Progenitor cell of endocrine pancreas (in vitro differentiated cells): ENCODE measurements at regions not wholly inside any gene's neighbourhood (a gene's known extent, or its start where the extent isn't known, plus 50 kb on each side); places are given as distances from the start of the nearest gene placed in this dataset.
A peak's percentile ranks its signal among the peaks of the same experiment; 100 is the strongest.

Source experiments
- DNase-seq: peaks from one replicate; pipeline ENCODE4 v3.0.0; 2021; ENCODE audit warnings: low spot score; ENCODE audit not compliant: unreplicated experiment
- H3K27ac Mint-ChIP-seq: 2 replicates; pipeline ENCODE4 v1.8.0; 2021; ENCODE audit warnings: mild to moderate bottlenecking, moderate library complexity, mixed read lengths
- H3K27me3 Mint-ChIP-seq: 2 replicates; pipeline ENCODE4 v1.8.0; 2021; ENCODE audit warnings: mixed read lengths
- H3K36me3 Mint-ChIP-seq: 2 replicates; pipeline ENCODE4 v1.8.0; 2022; ENCODE audit warnings: mixed read lengths; ENCODE audit not compliant: insufficient read depth
- H3K4me1 Mint-ChIP-seq: 2 replicates; pipeline ENCODE4 v1.8.0; 2021; ENCODE audit warnings: low read depth, mixed read lengths
- H3K4me3 Mint-ChIP-seq: 2 replicates; pipeline ENCODE4 v1.8.0; 2021; ENCODE audit warnings: low read depth, mild to moderate bottlenecking, moderate library complexity, mixed read lengths
- H3K9me3 Mint-ChIP-seq: 2 replicates; pipeline ENCODE4 v1.8.0; 2021; ENCODE audit warnings: low read depth, mixed read lengths
- TF ChIP-seq, protein P1 (sequence below): fragments of 200-600 bp; sonication (generic); IDR thresholded peaks from one replicate; pipeline ENCODE4 v1.5.0; 2021; ENCODE audit warnings: antibody characterized with exemption, mild to moderate bottlenecking; ENCODE audit not compliant: unreplicated experiment

DNA sequence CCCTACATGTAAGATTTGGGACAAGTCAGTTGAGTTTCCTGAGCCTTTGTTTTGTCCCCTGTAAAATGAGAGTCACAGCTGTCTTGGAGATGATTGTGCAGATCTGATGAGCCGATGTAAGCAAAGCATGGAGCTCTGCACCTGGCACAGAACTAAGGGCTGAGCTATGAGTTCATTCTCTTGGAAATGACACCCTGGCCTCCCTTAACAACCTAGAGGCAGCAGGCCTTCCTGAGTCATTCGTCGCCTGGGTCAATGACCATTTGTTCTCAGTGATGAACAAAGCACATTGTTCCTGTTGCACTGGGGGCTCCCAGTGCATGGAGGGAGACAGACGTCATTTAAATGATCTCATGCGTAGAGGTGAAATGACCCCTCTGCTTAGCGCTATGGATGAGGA lies 62.8 kb upstream of the GCSH start:
- no peak for DNase-seq
- no peak overlapping the region for H3K4me3 Mint-ChIP-seq

DNA sequence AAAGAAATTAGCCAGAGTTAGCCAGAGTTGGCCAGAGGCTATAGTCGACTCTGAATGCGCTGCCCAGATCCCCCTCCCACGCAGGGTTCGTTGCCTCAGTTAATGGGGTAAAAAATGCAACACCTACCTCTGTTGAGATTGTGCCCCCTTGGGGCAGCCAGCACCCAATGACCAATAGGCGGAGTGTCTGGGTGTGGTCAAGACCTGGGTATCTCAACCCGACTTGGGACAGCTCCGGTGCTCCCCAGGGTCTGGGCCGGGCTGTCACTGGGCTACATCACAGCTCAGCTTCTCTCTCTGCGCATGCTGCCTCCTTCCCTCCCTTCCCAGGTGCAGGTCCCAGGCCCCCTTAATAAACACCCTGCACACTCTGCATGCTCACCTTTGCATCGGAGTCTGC lies 59.6 kb upstream of the GCSH start:
- no peak overlapping the region for H3K4me3 Mint-ChIP-seq
- no peaks in the 10 kb centered on the region for H3K27me3 Mint-ChIP-seq
- DNase-seq, result no peak
- H3K4me1 Mint-ChIP-seq, result peaks cover 2% of the 10 kb centered on the region
- H3K27ac Mint-ChIP-seq, result no peak overlapping the region
- TF ChIP-seq, protein P1, sequence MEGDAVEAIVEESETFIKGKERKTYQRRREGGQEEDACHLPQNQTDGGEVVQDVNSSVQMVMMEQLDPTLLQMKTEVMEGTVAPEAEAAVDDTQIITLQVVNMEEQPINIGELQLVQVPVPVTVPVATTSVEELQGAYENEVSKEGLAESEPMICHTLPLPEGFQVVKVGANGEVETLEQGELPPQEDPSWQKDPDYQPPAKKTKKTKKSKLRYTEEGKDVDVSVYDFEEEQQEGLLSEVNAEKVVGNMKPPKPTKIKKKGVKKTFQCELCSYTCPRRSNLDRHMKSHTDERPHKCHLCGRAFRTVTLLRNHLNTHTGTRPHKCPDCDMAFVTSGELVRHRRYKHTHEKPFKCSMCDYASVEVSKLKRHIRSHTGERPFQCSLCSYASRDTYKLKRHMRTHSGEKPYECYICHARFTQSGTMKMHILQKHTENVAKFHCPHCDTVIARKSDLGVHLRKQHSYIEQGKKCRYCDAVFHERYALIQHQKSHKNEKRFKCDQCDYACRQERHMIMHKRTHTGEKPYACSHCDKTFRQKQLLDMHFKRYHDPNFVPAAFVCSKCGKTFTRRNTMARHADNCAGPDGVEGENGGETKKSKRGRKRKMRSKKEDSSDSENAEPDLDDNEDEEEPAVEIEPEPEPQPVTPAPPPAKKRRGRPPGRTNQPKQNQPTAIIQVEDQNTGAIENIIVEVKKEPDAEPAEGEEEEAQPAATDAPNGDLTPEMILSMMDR, result no peak
- H3K36me3 Mint-ChIP-seq, result no peaks in the 10 kb centered on the region
- no peaks in the 10 kb centered on the region for H3K9me3 Mint-ChIP-seq

More for the DNA sequence above, 62.8 kb upstream of the GCSH start:
- Mint-ChIP-seq H3K36me3 (no peaks in the 10 kb centered on the region), H3K9me3 (no peaks in the 10 kb centered on the region), H3K27ac (no peak overlapping the region), H3K4me1 (peaks cover 2% of the 10 kb centered on the region), H3K27me3 (no peaks in the 10 kb centered on the region)
- TF ChIP-seq, protein P1, result no peak

DNA sequence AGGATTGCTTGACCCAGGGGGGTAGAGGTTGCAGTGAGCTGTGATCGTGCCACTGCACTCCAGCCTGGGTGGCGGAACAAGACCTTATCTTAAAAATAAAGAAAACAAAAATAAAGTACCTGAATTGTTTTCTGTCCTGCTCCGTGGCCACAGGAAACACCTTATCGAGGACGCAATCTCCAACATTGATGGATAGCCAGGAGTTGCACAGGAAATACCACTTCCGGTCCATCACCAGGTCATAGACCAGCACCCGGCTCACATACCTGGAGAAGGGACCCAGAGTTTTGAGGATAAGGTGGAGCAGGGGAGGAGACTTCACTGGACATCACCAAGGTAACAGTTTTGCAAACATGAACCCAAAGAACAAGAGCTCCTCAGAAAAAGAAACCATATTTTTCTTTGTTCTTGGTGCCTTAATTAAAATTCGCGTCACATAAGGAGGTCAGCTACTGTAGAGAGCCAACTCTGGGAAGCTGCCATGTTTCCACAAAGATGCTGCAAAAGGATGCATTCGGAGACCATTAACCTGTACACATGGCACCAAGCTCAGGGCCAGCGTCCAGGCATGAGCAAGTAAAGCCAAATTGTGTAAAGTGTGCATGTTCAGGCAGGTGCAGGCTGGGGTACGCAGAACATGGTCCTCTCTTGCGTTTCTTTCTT lies 55.6 kb upstream of the GCSH start:
- H3K4me3 Mint-ChIP-seq, result no peak overlapping the region
- H3K9me3 Mint-ChIP-seq, result no peaks in the 10 kb centered on the region
- H3K27ac Mint-ChIP-seq, result peak overlapping the region; percentile 41
- DNase-seq, result no peak
- no peaks in the 10 kb centered on the region for H3K4me1 Mint-ChIP-seq
- TF ChIP-seq, protein P1, result no peak
- H3K36me3 Mint-ChIP-seq, result no peaks in the 10 kb centered on the region
- H3K27me3 Mint-ChIP-seq, result no peaks in the 10 kb centered on the region

DNA sequence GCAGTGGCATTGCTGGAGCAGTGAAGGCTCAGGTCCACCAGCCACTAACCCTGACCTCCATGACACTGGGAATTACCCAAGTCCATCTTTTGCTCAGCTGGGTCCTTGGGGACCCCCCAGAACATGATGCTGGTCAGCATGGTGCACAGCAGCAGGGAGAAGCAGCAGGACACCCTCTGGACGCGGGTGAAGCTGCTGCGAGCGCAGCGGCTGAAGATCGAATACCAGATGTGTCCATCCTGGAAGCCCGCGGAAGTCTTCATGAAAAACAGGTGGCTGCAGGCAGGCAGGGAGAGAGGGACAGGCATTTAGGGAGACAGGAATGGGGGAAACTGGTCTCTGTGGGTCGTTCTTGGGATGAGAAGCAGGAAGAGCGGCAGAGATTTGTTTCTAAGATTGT lies 53.4 kb upstream of the GCSH start:
- no peak for DNase-seq
- Mint-ChIP-seq H3K4me1 (no peaks in the 10 kb centered on the region), H3K4me3 (no peak overlapping the region), H3K36me3 (no peaks in the 10 kb centered on the region), H3K9me3 (no peaks in the 10 kb centered on the region), H3K27ac (no peak overlapping the region), H3K27me3 (no peaks in the 10 kb centered on the region)
- TF ChIP-seq, protein P1, result no peak

DNA sequence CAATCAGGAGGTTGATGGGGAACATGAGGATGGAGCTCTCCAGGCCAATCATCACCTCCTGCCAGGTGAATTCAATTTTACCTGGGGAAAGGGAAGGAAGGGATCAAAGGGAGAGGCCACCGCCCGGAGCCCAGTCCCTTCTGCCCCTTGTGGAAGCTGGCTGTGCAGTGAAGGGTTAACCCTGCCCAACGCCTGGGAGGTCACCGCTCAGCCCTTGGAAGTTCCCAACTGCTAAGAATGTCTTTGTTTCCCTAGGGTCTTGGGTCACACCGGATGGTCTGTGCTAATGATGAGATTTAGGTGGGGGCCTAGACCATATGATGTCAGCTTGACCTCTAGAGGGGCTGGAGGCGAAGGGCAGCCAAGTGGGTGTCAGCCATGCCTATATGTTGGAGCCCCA lies 52.1 kb upstream of the GCSH start:
- Mint-ChIP-seq H3K27me3 (no peaks in the 10 kb centered on the region), H3K9me3 (no peaks in the 10 kb centered on the region), H3K27ac (no peak overlapping the region), H3K36me3 (no peaks in the 10 kb centered on the region), H3K4me3 (no peak overlapping the region), H3K4me1 (no peaks in the 10 kb centered on the region)
- DNase-seq, result no peak
- TF ChIP-seq, protein P1, result no peak
